Neuron (in vitro differentiated cells): ENCODE measurements at regions not wholly inside any gene's neighbourhood (a gene's known extent, or its start where the extent isn't known, plus 50 kb on each side); places are given as distances from the start of the nearest gene placed in this dataset.
A peak's percentile ranks its signal among the peaks of the same experiment; 100 is the strongest.
"Not testable (repeated sequence)": the region's sequence is repeated elsewhere in the genome, so short reads cannot be mapped to it uniquely, and the experiment has no call there.

ENCODE experiments used
- H2AFZ ChIP-seq: one replicate; pipeline ENCODE4 v1.6.1; 2013; ENCODE audit warnings: low read depth, mild to moderate bottlenecking, inconsistent platforms, low read length, moderate library complexity
- H3K27me3 ChIP-seq: one replicate; pipeline ENCODE4 v1.6.1; 2013; ENCODE audit warnings: low read length; ENCODE audit not compliant: insufficient read depth
- H3K36me3 ChIP-seq: one replicate; pipeline ENCODE4 v1.6.1; 2013; ENCODE audit warnings: low read length; ENCODE audit not compliant: insufficient read depth
- H3K4me1 ChIP-seq: one replicate; pipeline ENCODE4 v1.6.1; 2013; ENCODE audit warnings: low read length; ENCODE audit not compliant: insufficient read depth
- H3K4me3 ChIP-seq: 2 replicates; pipeline ENCODE4 v1.5.1; 2013; ENCODE audit warnings: mild to moderate bottlenecking, low read length, moderate library complexity
- H3K9me3 ChIP-seq: one replicate; pipeline ENCODE4 v1.6.1; 2013; ENCODE audit warnings: low read length

DNA sequence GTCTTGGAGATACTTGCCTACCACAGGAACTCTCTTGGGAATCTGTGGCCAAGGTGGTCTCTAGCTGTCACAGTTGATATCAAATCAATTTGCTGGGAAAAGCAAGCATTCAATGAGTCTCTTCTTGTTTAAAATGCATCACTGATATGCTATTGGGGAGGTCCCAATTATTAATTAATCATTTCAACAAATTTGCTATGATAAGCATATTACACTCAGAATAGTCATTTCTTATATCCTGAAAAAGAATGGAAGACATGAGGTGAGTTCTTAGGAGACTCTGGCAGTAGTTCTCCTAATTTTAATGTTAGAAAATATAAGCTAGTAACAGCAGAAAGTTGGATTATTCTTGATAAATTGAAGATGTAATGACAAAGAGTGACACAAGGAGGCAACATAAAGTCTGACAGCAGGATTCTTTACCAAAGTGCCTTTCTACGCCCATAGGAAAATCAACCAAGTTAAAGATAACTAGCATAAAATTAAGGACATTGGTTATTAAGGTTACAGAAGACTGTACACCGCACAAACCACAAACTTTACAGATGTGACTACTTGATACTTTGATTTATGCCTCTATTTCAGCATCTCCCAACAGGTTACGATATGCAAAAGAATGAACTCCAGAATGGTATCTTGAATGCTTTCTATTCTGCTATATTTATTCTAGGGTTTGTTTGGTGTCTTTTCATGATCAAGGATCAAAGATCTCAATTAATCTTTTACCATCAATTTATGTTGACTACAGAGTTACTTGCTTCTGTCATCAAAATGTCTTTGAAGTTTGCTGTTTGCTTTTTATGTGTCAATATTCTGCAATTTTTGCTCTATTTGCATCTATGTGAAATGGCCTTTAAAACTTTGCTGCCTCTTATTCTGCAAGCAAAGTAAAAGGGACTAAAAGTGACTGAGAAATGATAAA lies 349.6 kb upstream of the CLEC14A start:
- Histone ChIP-seq H3K27me3 (no peaks in the 10 kb centered on the region), H3K36me3 (no peaks in the 10 kb centered on the region), H3K4me3 (no peak overlapping the region)

DNA sequence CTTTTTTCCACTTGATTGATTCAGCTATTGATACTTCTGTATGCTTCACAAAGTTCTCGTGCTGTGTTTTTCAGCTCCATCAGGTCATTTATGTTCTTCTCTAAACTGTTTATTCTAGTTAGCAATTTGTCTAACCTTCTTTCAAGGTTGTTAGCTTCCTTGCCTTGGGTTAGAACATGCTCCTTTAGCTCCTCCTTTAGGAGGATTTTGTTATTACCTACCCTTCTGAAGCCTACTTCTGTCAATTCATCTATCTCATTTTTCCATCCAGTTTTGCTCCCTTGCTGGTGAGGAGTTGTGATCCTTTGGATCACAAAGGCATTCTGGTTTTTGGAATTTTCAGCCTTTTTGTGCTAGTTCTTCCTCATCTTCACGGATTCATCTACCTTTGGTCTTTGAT lies 344.7 kb upstream of the CLEC14A start:
- H2AFZ ChIP-seq, H3K27me3 ChIP-seq, H3K4me1 ChIP-seq, H3K4me3 ChIP-seq, H3K36me3 ChIP-seq, H3K9me3 ChIP-seq: not testable (repeated sequence)

More for the DNA sequence above, 349.6 kb upstream of the CLEC14A start:
- Histone ChIP-seq H2AFZ (no peak overlapping the region), H3K4me1 (no peaks in the 10 kb centered on the region), H3K9me3 (no peaks in the 10 kb centered on the region)

DNA sequence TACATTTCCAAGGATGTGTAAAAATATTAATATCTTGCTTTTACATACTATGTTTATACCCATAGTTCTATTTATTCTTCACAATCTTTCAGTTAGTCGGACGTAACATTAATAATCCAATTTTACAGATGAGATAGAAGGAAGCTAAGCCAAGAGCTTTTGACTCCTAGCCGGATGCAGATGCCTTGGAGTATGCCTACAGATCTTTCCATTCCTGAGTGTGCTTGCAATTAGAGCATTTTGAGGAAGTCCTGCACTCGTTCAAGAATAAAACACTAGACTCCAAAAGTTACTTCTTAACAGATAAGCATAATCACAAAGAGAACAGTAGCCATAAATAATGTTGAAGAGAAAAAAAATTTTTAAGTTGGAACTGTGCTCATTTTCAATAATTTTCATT lies 337.6 kb upstream of the CLEC14A start:
- H3K4me3 ChIP-seq: no peak overlapping the region
- H3K27me3 ChIP-seq: no peaks in the 10 kb centered on the region
- no peak overlapping the region for H2AFZ ChIP-seq
- H3K4me1 ChIP-seq: peaks cover 6% of the 10 kb centered on the region
- H3K9me3 ChIP-seq: no peaks in the 10 kb centered on the region
- no peaks in the 10 kb centered on the region for H3K36me3 ChIP-seq

DNA sequence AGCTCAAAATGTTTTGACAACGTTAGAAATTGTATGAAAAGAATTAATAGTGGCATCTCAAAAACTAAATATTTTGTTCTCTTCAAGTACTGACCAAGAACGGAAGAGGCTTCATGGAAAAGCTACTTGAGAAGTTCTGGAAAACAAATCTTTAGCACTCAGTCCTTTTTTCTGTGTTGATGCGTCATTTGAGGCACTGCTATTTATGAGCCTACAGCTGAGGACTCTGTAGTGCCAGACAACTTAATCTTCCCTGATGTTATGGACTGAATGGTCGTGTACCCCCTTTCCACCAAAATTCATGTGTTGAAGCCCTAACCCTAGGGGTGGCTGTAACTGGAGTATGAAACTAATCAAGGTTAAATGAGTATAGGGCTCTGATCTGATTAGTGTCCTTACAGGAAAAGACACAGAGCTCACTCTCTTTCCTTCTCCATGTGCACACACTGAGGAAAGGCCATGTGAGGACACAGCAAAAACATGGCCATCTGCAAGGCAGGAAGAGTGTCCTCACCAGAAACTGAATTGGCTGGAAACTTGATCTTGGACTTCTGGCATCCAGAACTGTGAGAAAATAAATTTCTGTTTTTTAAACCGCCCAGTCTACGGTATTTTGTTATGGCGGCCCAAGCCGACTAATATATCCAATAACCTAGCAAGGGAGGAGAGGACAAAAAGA lies 337.0 kb upstream of the CLEC14A start:
- Histone ChIP-seq H3K4me3 (no peak overlapping the region), H3K27me3 (no peaks in the 10 kb centered on the region), H2AFZ (no peak overlapping the region), H3K4me1 (peaks cover 6% of the 10 kb centered on the region), H3K36me3 (no peaks in the 10 kb centered on the region), H3K9me3 (no peaks in the 10 kb centered on the region)

DNA sequence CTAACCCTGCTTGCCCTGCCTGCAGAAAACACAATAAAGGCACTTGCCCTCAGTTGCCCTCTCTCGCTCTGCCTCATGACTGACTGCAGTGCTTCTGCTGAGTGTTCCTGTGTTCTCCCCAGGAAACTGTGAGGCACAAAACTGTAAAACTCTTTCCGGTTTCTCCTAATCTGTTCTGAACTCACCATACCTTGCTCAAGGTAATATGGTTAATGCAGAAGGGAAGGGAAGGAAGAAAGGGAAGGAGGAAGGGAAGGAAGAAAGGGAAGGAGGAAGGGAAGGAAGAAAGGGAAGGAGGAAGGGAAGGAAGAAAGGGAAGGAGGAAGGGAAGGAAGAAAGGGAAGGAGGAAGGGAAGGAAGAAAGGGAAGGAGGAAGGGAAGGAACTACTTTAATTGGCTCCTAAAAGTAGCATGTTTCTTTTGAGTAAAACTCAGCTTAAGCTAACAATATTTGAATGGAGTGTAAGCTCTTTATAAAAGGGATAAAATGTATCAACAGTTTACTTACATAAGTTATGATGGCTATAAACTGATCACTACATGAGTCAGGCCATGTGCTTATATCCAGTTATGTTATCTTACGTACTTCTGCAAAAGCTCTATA lies 334.0 kb upstream of the CLEC14A start:
- Histone ChIP-seq H3K36me3 (no peaks in the 10 kb centered on the region), H3K27me3 (no peaks in the 10 kb centered on the region), H2AFZ (peak overlapping the region; percentile 46), H3K4me3 (no peak overlapping the region), H3K4me1 (peaks cover 6% of the 10 kb centered on the region), H3K9me3 (no peaks in the 10 kb centered on the region)

DNA sequence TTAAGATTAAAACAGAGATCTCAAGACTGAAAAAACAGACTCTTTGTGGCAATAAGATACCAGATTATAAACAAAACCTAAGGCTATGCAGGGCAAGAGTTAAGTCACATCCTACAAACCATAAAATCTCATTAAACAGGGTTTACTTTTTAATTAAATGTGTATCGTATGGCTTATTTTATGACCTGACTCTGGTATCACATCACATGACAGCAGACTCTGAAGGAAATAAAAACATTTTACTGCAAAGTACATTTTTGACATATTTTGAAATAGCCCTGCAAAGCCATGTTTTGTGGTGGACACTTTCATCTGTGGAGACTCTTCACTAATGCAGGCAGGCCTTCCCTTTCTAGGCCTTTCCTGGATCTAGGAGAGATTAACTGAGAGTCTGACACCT lies 327.6 kb upstream of the CLEC14A start:
- Histone ChIP-seq H3K9me3 (no peaks in the 10 kb centered on the region), H2AFZ (no peak overlapping the region), H3K27me3 (no peaks in the 10 kb centered on the region), H3K4me3 (no peak overlapping the region), H3K4me1 (no peaks in the 10 kb centered on the region), H3K36me3 (no peaks in the 10 kb centered on the region)

DNA sequence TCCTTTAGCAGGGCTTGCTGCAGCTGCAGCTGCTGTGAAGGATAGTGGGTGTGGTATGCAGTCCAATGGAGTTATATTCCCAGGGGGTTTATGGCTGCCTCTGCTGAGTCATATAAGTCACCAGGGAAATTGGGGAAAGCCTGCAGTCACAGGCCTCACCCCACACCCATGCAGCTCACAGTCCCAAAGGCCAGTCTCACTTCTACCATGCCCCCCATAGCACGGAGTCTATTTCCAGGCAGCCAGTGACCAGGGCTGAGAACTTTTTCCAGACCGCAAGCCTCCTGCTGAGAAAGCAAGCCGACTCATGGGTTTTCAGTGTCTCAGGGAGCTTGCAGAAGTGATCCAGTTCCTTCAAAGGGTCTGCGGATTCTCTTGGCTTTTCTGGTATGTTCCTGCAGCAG lies 322.4 kb upstream of the CLEC14A start:
- Histone ChIP-seq H3K36me3 (no peaks in the 10 kb centered on the region), H3K4me3 (no peak overlapping the region), H3K4me1 (no peaks in the 10 kb centered on the region), H3K9me3 (no peaks in the 10 kb centered on the region), H2AFZ (no peak overlapping the region), H3K27me3 (no peaks in the 10 kb centered on the region)

DNA sequence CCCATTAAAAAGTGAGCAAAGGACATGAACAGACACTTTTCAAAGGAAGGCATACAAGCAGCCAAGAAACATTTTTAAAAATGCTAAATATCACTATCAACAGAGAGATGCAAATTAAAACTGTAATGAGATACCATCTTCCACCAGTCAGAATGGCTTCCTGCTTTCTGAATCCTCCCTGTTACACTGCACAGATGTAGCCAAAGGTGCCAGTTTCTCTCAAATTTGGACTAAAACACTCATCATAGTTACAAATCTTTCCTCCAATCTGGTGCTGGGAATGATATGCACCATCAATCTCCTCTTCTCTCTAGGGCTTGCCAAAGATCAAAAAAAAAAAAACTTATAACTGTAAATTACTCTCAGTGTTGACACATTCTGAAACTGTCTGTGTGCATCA lies 311.8 kb upstream of the CLEC14A start:
- H3K27me3 ChIP-seq: no peaks in the 10 kb centered on the region
- no peaks in the 10 kb centered on the region for H3K36me3 ChIP-seq
- no peaks in the 10 kb centered on the region for H3K9me3 ChIP-seq
- H3K4me3 ChIP-seq: no peak overlapping the region
- H2AFZ ChIP-seq: no peak overlapping the region
- no peaks in the 10 kb centered on the region for H3K4me1 ChIP-seq

DNA sequence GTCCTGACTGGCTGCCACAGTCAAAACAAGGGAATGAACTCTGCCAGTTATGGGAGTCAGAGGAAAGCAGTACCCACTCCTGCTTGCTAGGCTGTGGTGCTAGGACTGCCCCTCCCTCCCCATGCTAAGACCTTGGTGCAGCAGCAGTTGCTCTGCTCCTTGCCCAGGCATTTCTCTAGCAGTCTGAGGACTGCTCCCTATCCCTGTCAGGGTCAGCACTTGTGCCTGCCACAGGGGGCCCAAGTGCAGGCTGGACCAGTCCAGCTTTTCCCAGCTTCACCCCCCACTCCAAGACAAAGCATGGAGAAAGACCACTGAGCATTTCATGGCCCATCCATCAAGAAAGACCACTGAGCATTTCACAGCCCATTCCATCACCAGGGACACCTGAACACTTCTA lies 305.8 kb upstream of the CLEC14A start:
- Histone ChIP-seq H3K9me3 (no peaks in the 10 kb centered on the region), H3K36me3 (no peaks in the 10 kb centered on the region), H2AFZ (no peak overlapping the region), H3K27me3 (no peaks in the 10 kb centered on the region), H3K4me3 (no peak overlapping the region), H3K4me1 (no peaks in the 10 kb centered on the region)

DNA sequence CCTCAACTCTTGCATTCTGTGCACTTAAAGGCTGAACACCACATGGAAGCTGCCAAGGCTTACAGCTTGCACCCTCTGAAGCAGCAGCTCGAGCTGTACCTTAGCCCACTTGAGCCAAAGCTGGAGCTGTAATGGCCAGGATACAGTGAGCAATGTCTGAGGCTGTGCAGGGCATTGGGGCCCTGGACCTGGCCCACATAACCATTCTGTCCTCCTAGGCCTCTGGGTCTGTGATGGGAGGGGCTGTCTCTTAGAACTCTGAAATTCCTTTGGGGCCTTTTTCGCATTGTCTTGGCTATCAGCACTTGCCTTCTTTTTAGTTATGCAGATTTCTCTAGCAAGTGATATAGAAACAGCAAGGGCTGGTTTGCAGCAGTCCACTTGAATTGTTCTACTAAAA lies 303.8 kb upstream of the CLEC14A start:
- Histone ChIP-seq H3K27me3 (no peaks in the 10 kb centered on the region), H3K4me1 (no peaks in the 10 kb centered on the region), H2AFZ (no peak overlapping the region), H3K4me3 (no peak overlapping the region), H3K9me3 (no peaks in the 10 kb centered on the region), H3K36me3 (no peaks in the 10 kb centered on the region)

DNA sequence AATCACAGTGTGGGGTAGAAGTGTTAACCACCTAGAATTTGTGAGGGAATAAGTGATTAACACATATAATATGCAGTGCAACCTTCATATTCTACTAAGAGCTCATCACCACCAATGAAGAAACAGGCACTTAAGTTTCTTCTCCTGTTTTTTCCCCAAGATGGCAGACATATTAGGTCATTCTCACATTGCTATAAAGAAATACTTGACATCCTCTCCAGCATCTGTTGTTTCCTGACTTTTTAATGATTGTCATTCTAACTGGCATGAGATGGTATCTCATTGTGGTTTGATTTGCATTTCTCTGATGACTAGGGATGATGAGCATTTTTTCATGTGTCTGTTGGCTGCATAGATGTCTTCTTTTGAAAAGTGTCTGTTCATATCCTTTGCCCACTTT lies 301.5 kb upstream of the CLEC14A start:
- not testable (repeated sequence) for H3K4me1 ChIP-seq, H2AFZ ChIP-seq, H3K36me3 ChIP-seq, H3K4me3 ChIP-seq, H3K9me3 ChIP-seq, H3K27me3 ChIP-seq

DNA sequence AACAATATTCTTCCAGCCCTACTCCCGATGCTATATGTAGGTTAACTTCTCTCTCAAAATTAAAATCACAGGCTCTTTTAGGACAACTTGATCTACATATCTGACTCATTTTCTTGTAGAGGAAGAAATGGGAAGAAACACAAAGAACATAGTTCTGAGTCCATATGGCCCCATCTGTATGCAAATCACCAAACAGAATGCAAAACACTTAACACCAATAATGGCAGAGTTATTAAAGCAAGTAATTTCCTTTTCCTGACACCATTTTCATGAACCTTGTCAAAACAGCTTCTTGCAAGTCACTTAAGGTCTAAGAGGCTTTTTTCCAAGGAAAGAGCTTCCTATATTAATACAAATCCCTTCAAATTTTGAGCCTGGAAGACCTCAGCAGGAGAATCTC lies 300.4 kb upstream of the CLEC14A start:
- H2AFZ ChIP-seq: no peak overlapping the region
- no peaks in the 10 kb centered on the region for H3K36me3 ChIP-seq
- no peaks in the 10 kb centered on the region for H3K4me1 ChIP-seq
- H3K4me3 ChIP-seq: no peak overlapping the region
- no peaks in the 10 kb centered on the region for H3K27me3 ChIP-seq
- no peaks in the 10 kb centered on the region for H3K9me3 ChIP-seq

DNA sequence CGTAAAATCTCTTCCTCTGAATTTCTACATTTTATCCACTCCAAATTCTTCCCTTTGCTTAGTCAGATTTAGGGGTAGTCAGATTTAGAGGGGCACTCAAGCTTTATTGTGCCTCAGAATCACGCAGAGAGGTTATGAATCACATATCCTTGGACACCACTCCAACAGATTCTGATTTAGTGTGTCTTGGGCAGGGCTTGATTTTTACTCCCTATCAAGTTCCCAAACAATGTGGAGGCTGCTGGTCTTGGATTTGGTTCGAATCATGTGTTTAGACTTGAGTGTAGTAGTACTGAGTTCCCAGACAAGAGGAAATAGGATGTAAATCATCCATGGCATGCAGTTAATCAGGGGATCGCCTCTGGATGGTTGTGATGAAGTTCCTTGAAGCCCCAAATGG lies 298.1 kb upstream of the CLEC14A start:
- Histone ChIP-seq H3K36me3 (no peaks in the 10 kb centered on the region), H3K27me3 (no peaks in the 10 kb centered on the region), H2AFZ (no peak overlapping the region)

More for the DNA sequence above, 298.1 kb upstream of the CLEC14A start:
- H3K4me1 ChIP-seq: no peaks in the 10 kb centered on the region
- H3K4me3 ChIP-seq: no peak overlapping the region
- no peaks in the 10 kb centered on the region for H3K9me3 ChIP-seq
